ENCODE measurements at regions not wholly inside any gene's neighbourhood (a gene's known extent, or its start where the extent isn't known, plus 50 kb on each side); places are given as distances from the start of the nearest gene placed in this dataset.

DNA sequence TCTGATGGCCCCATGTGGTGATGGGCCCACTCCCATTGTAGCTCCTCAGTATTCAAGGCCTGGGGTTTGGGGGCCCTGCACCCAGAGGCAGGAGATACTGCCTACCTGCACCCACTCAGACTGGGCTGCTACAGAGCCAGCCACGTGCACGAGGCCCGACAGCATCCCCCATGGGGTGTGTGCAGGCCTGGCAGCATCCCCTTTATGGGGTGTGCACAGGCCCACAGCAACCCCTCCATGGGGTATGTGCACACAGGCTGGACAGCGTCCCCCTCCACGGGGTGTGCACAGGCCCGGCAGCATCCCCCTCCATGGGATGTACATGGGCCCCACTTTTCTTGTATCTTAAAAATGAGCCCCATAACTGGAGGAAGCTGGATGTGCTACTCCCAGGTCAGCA is 156.0 kb downstream of the RBFOX3 start:
- no peak for TF ChIP-seq GATA2 (IDR thresholded peaks at IDR 0.05; ENCODE audit: low read depth, low read length)
- no peak for TF ChIP-seq GATA3 (IDR thresholded peaks at IDR 0.05; ENCODE audit: low read depth, low read length)

- TF ChIP-seq GATA2 (IDR thresholded peaks at IDR 0.05; ENCODE audit: low read depth, low read length) = no peak
- no peak for TF ChIP-seq GATA3 (IDR thresholded peaks at IDR 0.05; ENCODE audit: low read depth, low read length)
Measured at GRCh38 chr17:79453481-79453880, 157.4 kb downstream of the RBFOX3 start.

GRCh38 chr17:79452706-79453105 is 158.1 kb downstream of the RBFOX3 start:
- TF ChIP-seq GATA3 (IDR thresholded peaks at IDR 0.05; ENCODE audit: low read depth, low read length) (no peak), GATA2 (IDR thresholded peaks at IDR 0.05; ENCODE audit: low read depth, low read length) (no peak)

GRCh38 chr17:79451167-79451566 is 159.7 kb downstream of the RBFOX3 start:
- no peak for TF ChIP-seq GATA3 (IDR thresholded peaks at IDR 0.05; ENCODE audit: low read depth, low read length)
- no peak for TF ChIP-seq GATA2 (IDR thresholded peaks at IDR 0.05; ENCODE audit: low read depth, low read length)

DNA sequence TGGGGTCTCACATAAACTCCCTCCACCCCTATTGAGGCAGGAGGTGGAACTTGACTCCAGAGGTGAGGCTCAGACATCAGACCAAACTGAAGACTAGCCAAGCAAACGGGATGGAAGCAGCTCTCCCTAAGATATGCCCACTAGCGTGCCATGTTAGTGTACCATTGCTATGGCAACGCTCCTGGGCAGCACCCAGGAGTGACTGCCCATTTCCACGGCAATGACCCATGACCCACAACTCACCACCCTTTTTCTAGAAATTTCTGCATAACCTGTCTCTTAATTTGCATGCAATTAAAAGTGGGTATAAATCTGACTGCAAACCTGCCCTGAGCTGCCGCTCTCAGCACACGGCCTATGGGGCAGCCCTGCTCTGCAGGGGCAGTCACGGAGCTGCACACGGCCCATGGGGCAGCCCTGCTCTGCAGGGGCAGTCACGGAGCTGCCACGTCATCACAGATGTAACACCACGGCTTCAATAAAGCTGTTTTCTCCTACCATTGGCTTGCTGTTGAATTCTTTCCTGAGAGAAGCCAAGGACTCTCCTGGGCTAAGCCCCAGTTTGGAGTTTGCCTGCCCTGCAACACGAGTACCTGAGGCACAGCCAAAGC is 164.3 kb downstream of the RBFOX3 start:
- TF ChIP-seq GATA2 (IDR thresholded peaks at IDR 0.05; ENCODE audit: low read depth, low read length) = no peak
- no peak for TF ChIP-seq GATA3 (IDR thresholded peaks at IDR 0.05; ENCODE audit: low read depth, low read length)

DNA sequence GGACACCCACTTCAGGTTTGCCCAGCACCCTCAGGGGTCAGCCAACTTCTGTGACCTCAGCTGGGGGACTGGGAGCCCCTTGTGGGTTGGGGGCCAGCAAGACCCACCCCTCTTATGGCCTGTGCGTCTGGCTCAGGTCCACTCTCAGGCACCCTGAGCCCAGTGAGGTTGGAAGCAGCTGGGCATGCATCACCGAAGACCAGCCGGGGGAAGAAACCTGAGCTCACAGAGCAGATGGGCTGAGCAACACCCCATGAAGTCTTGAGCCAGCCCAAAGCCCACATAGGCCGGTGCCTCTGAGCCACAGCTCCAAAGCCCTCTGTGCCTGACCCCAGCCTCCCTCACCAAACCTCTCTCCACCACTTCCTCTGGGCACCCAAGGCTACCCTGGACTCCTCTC is 166.7 kb downstream of the RBFOX3 start:
- TF ChIP-seq GATA2 (IDR thresholded peaks at IDR 0.05; ENCODE audit: low read depth, low read length) (no peak), GATA3 (IDR thresholded peaks at IDR 0.05; ENCODE audit: low read depth, low read length) (no peak)

- no peak for TF ChIP-seq GATA3 (IDR thresholded peaks at IDR 0.05; ENCODE audit: low read depth, low read length)
- TF ChIP-seq GATA2 (IDR thresholded peaks at IDR 0.05; ENCODE audit: low read depth, low read length) = no peak
Measured at GRCh38 chr17:79443026-79443425, 167.8 kb downstream of the RBFOX3 start.

GRCh38 chr17:79441356-79442160 is 169.3 kb downstream of the RBFOX3 start:
- no peak for TF ChIP-seq GATA2 (IDR thresholded peaks at IDR 0.05; ENCODE audit: low read depth, low read length)
- no peak for TF ChIP-seq GATA3 (IDR thresholded peaks at IDR 0.05; ENCODE audit: low read depth, low read length)

DNA sequence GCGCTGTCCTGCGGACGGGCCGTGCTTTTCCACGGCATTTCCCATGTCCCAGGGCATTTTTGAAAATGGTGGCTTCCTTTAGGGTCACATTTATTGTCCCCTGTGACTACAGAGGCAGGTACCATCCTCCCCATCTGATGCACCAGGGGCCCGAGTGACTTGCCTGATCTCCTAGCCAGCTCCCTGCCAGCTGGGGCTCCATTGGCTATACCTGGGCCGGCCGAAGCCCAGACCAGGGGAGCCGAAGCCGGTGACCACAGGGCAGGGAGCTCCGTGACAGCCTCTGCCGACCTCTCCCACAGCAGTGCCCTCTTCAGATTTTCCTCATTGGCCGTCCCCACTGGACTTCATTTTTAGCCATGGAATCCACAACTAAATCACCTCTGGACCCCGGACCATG is 170.6 kb downstream of the RBFOX3 start:
- TF ChIP-seq GATA3 (IDR thresholded peaks at IDR 0.05; ENCODE audit: low read depth, low read length) = no peak
- TF ChIP-seq GATA2 (IDR thresholded peaks at IDR 0.05; ENCODE audit: low read depth, low read length) = no peak

DNA sequence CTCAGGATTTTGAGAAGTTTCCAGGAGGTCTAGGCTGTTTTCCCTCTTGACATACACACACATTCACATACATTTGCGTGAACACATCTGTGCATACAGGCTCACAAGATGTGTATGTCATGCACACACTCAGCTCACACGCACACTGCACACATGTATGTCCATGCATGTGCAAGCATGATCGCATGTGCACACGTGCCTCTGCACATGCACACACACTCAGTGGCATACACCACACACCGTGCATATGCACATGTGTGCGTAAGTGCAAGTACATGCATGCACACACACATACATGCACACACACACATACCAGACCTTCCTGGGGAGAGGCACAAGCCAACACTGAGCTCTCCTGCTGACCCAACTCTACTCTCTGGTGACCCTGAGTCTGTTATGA is 171.4 kb downstream of the RBFOX3 start:
- TF ChIP-seq GATA3 (IDR thresholded peaks at IDR 0.05; ENCODE audit: low read depth, low read length) (no peak), GATA2 (IDR thresholded peaks at IDR 0.05; ENCODE audit: low read depth, low read length) (no peak)

DNA sequence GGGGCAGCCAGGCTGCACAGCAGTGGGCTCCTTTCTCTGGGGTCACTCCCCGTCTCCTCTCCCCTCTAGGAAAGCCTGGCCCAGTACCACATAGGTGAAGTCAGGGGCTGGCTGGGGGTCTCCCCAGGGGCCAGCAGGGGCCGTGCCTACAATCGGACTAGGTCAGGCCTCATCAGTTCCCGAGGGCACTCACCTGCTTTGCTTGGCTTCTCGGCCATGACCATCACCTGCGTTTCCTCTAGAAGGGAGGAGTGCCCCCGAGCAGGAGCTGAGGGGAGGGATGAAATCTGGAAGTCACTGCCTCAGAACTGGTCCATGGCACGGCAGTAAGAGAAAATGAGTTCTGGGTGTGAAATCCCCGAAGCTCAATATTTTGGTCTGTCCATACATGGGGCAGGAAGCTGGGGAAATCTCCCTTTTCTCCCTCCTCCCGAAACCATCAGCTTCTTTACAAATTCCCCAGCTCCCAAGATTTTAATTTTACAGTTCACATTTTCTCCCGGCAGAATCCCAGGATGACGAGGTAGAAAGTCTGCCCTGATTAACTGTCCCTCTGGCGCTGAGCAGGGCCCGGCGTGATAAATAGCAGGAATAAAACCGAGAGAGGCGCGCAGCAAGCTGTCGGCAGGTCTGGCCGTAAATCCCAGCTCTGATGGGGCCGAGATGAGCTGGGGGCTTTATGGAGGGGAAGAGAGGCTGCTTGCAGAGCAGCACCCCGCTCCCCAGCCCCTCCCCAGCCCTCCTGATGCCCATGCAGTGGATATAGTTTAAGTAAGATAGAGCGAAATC is 172.1 kb downstream of the RBFOX3 start:
- no peak for TF ChIP-seq GATA3 (IDR thresholded peaks at IDR 0.05; ENCODE audit: low read depth, low read length)

DNA sequence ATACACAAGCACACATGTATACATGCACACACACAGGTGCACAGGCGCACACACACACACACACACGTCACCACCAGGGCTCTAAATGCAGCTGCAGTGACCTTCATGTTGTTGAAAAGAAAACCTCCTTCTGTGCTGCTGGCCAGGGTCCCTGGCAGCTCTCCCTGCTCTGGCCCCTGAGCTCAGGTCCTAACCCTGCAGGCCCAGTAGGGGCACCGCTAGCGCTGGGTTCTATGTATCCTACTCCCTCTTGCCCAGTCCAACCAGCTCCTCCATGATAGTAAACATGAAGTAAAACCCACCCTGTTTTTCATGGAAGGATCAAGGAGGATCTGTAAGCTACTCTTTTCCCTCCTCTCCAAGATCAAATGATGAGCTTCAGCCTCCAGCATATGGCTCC is 172.8 kb downstream of the RBFOX3 start:
- no peak for TF ChIP-seq GATA2 (IDR thresholded peaks at IDR 0.05; ENCODE audit: low read depth, low read length)
- TF ChIP-seq GATA3 (IDR thresholded peaks at IDR 0.05; ENCODE audit: low read depth, low read length) = no peak

- TF ChIP-seq GATA2 (IDR thresholded peaks at IDR 0.05; ENCODE audit: low read depth, low read length) (no peak), GATA3 (IDR thresholded peaks at IDR 0.05; ENCODE audit: low read depth, low read length) (no peak)
Measured at GRCh38 chr17:79437081-79437480, 173.8 kb downstream of the RBFOX3 start.

DNA sequence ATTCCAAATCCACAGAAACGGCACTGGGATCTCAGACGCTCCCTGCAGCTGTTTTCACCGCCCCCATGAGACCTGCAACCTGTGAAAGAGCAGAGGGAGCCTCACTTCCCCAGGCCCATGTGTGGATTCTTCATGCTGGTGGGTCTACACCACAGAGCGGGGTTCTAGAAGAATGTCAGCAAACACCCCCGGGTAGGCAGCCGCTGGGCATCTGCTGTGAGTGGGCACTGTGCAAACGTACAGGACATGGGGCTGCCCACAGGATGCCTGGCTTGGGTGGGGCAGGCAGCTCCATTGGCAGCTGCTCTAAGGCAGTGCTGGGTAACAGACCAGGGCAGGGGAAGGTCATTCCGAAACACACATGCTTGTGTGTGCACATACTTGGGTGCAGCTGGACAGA is 174.9 kb downstream of the RBFOX3 start:
- TF ChIP-seq GATA3 (IDR thresholded peaks at IDR 0.05; ENCODE audit: low read depth, low read length) (no peak), GATA2 (IDR thresholded peaks at IDR 0.05; ENCODE audit: low read depth, low read length) (no peak)

DNA sequence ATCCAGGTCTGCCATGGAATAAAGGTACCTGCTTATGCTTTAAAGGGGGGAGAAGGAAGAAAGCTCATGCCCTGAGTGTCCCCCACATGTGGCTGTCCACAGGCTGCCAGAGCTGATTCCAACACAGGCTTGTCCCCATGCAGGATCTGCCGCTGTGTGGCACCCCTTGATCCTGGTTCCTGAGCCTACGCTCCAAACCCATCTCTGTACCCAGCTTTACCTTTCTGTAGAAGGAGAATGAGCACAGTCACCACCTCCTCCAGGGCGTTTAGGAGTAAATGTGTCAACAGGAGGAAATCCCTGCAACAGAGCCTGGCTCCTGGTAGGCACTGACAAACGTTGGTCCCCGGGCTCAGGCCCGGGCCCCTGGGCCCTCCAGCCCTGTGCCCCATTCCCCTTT is 175.6 kb downstream of the RBFOX3 start:
- TF ChIP-seq GATA2 (IDR thresholded peaks at IDR 0.05; ENCODE audit: low read depth, low read length) (no peak), GATA3 (IDR thresholded peaks at IDR 0.05; ENCODE audit: low read depth, low read length) (no peak)

Data from SH-SY5Y (cell line).